Muscle of arm (tissue), 1 donor: ENCODE measurements at regions not wholly inside any gene's neighbourhood (a gene's known extent, or its start where the extent isn't known, plus 50 kb on each side); places are given as distances from the start of the nearest gene placed in this dataset.
"Not testable (repeated sequence)": the region's sequence is repeated elsewhere in the genome, so short reads cannot be mapped to it uniquely, and the experiment has no call there.

Experiments used
- DNase-seq: peaks from one replicate; pipeline ENCODE4 v3.0.0-alpha.2; 2013

GRCh38 chrX:142742581-142742980, 283.1 kb upstream of the SPANXN4 start:
- DNase-seq = no peak

GRCh38 chrX:142733327-142733726, 292.4 kb upstream of the SPANXN4 start:
- no peak for DNase-seq

DNA sequence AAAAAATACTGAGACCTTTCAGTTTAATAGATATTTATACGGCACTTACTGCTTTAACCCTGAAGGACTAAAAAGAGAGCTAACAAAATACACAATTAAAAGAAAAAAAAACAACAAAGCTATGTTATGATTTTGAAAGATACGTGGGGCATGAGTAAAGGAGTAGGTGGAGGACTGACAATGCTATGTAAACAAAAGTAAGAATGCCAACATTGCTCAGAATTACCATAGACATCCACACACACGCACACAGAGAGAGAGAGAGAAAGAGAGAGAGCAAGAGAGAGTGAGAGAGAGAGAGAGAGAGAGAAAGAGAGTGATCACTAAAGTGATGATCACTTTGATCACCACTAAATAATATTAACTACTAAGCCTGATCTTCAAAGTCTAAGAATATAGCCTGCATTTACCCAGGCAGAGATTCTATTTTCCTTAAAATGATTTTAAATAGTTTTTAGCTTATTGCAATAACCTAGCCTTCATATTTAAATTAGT, 313.9 kb upstream of the SPANXN4 start:
- no peak for DNase-seq

DNA sequence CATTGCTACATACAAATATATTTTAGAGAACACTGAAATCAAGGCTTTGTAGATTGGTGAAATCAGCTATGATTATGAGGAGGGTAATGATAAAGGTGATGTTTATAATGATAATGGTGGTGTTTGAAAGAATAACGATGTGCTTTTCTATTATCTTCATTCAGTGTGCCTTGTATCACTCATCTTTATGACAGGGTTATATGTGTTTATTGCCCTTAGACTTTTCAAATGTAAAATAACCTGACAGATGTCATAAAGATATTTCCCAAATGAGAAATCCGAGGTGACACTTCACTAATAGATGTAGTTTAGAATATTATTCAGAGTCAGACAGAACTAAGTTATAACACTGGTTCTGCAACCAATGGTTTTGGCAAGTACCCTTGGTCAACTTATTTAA, 323.0 kb upstream of the SPANXN4 start:
- DNase-seq = no peak

GRCh38 chrX:142688256-142688655, 337.5 kb upstream of the SPANXN4 start:
- no peak for DNase-seq

GRCh38 chrX:142686653-142687283, 339.0 kb upstream of the SPANXN4 start:
- no peak for DNase-seq

DNA sequence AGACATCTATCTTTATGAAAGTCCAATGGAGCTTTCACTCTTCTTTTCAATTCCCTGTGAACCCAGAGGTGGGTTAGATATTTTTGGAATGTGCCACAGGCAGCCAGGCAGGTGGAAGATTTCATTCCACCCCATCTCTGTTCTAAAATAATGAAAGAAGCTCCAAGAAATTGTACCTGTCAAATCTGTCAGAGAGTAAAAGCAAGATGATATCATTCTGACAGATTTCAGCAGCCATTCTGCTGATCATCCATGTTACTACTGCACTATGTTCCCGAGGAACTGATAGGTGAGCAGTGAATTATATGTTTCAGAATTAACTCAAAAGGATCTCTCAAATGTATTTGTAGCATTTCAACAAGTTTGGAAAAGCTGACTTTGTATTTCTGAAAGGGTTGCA, 339.5 kb upstream of the SPANXN4 start:
- DNase-seq = no peak

GRCh38 chrX:142680038-142680437, 345.7 kb upstream of the SPANXN4 start:
- no peak for DNase-seq

- peak; percentile 52 for DNase-seq
Measured at GRCh38 chrX:142671036-142671435, 354.7 kb upstream of the SPANXN4 start.

GRCh38 chrX:142663330-142664095, 362.2 kb upstream of the SPANXN4 start:
- no peak for DNase-seq

DNA sequence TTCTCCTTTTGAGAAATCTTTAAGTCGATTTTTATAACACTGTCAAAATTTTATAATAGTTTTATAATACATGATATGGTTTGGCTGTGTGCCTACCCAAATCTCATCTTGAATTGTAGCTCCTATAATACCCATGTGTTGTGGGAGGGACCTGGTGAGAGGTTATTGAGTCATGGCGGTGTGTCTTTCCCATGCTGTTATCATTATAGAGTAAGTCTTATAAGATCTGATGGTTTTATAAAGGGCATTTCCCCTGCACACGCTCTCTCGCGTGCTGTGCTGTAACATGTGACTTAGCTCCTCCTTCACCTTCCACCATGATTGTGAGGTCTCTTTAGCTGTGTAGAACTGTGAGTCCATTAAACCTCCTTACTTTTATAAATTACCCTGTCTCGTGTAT, 364.0 kb upstream of the SPANXN4 start:
- no peak for DNase-seq

DNA sequence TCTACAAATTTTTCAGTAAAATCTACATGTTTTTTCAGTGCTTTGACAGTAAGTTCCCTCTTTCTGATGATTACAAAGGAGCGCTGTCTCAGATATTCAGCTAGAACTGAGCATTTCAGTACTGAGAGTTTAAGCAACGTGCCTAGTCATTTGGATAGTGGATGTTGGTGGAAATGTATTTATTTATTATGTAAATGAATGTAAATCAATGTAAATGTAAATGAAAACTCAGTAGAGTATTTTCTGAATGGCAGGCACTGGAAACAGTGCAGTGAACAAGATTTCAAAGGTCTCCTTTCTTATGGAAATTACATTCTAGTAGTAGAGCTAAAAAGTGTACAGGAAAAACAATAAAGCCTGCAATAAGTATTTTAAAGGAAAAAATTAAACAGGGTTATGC, 370.2 kb upstream of the SPANXN4 start:
- no peak for DNase-seq

DNA sequence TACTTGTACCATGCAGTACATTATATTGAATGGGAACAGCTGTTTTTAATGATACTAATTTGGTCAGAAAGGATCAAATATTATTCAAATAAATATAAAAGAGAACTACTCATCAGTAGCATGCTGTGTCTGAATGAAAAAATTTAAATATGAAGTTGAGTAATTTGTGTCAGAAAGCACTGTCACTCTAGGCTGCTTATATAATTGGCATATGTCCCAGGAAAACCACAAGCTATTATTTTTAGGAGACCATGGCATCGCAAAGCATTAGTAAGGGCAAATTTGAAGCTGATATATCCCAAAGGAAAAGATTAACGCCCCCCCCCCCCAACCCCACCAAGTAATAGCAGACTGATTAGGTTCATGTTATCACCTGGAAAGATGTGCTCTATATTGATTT, 388.5 kb upstream of the SPANXN4 start:
- DNase-seq = no peak

GRCh38 chrX:142616636-142617035, 409.1 kb upstream of the SPANXN4 start:
- no peak for DNase-seq

DNA sequence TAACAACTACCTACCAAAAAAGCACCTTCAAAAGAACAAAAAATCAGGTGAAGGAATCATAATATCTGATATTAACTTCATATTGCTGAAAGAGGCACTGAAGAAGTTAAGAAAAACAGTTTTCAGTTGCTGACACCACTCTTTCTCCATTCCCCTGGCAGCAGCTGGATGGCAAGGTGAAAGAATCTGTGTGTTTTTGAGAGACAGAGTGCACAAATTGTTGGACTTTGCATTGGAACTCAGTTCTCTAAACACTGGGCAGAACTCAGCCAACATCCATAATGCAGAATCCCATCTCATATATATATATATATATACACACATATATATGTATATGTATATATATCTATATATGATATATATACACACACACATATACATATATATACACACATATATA, 408.3 kb upstream of the MAGEC2 start:
- DNase-seq = no peak

DNA sequence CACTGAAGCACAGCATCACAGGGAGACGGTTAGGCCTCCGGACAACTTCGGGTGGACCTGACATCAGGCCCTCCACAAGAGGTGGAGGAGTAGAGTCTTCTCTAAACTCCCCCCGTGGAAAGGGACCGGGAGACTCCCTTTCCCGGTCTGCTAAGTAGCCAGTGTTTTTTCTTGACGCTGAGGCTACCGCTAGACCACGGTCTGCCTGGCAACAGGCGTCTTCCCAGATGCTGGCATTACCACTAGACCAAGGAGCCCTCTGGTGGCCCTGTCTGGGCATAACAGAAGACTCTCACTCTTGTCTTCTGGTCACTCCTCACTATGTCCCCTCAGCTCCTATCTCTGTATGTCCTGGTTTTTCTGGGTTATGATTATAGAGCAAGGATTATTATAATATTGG, 401.5 kb upstream of the MAGEC2 start:
- DNase-seq = not testable (repeated sequence)

DNA sequence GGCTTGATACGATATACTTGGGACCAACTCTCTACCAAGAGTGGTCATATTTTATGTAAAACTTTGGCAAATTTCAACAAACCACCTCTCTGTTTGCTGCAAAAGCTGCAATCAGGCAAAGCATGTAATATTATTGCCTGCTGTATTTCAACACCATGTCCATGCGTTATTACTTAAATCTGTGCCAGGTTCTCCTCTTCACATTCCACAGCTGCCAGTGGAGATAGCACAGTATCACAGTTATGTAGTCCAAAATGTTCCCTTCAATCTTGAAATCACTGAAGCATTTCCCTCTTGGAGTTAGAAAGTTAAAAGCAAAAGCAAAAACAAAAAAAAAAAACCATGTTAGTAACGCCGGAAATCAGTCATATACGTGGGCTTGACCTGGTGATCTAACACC, 396.7 kb upstream of the MAGEC2 start:
- DNase-seq = no peak

DNA sequence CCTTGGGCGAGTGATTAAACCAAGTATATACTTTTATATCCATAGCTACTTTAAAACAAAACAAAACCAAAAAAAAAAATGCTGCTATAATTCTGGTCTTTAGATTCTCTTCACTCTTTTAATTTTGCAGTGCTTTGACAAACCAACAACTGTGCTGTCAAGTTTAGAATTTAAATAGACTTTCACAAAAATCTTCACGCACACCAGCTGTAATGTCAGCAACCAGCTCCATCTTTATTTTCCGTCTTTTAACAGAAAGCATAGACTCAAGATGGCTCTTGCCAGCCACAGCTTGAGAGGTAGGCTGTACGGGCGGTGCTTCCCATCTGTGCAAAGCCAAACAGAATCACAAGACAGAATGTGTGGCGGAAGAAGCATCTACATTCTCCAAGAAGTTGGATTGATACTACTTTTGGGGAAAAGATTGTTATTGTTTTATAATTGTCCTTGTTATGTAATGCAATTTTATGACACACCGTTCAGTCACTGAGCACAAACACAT, 388.3 kb upstream of the MAGEC2 start:
- DNase-seq = no peak

DNA sequence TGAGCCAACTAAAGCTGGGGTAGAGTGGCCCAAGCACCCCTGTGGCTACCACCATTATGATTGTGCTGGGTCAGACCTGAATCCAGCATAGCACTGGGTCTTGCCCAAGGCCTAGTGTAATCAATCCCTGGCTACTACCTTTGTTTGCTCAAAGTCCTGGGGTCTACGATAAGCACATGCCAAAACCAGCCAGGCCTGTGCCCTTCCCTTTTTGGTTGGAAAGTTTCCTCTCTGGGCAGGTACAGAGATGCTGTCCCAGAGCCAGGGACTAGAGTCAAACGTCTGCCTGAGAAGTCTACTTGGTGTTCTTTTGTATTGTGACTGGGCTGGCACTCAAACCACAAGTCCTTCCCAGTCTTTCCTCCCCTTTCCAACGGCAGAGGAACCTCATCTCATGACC, 371.5 kb upstream of the MAGEC2 start:
- no peak for DNase-seq

DNA sequence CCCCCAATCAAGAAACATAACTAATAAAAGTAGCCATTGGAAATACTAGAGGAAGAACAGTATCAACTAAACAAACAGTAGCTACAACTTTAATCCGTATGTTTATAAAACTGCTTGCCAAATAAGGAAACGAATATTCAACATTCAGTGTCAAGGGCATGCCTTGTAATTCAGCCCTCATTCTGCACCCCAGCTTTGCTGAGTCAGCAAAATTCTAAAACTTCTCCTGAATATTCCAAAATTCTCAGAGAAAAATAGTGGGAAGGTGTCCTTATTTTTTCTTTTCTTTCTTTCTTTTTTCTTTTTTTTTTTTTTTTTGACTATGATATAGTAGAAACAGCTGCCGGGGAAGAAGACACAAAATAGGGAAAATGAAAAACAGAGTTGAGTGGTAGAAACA, 344.8 kb upstream of the MAGEC2 start:
- no peak for DNase-seq

DNA sequence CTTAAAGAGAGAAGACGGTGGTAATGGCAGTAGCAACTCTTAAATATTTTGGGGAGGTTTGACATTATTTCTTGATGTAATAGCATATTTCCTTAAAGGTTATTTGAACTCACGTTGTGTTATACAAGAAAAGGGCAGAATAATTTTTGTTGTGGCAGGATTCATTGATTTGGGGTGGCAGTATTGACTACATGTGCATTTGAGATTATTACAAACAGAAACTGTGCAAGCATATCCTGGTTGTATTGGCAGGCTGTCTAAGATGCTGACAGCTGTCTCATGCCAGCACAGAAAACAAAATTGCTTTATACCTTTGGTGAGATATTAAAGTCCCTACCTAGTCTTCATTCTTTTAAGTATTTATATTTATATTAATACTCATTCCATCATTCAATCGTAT, 300.7 kb upstream of the MAGEC2 start:
- DNase-seq = no peak

- DNase-seq = no peak
Measured at GRCh38 chrX:142503967-142504643, 299.0 kb upstream of the MAGEC2 start.

GRCh38 chrX:142502441-142502840, 297.4 kb upstream of the MAGEC2 start:
- no peak for DNase-seq
